ENCODE measurements at regions not wholly inside any gene's neighbourhood (a gene's known extent, or its start where the extent isn't known, plus 50 kb on each side); places are given as distances from the start of the nearest gene placed in this dataset.

DNA sequence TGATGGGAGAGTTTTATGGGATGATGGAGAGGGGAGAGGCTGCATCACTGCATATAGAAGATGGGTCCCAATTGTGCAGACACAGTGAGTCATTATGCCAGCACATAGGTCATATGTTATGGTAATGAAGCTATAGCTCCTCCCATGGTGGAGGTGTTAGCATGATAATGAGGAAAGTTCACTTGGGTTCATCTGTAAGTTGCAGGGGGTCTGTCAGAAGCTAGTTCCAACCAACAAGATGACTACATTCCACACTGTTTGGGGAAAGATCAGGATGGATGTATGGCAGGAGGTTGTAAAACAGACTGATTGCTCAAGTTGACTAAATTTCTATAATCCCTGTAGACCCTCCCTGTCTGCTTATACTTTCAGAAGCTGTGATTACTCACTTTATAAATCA is 561.3 kb downstream of the C12orf50 start:
- Histone ChIP-seq H3K79me2 (ENCODE audit: insufficient read depth, low read length) (no peaks in the 10 kb centered on the region), H3K27ac (ENCODE audit: low read depth in 1 of 2, low read length in 2 of 2) (no peak overlapping the region), H3K4me3 (replicated peaks in 1 of 3; ENCODE audit: low read depth in 2 of 3, low read length in 3 of 3) (no peak overlapping the region), H4K20me1 (ENCODE audit: insufficient read depth, low read length) (no peaks in the 10 kb centered on the region), H3K4me2 (replicated peaks; ENCODE audit: extremely low read depth, low read length, poor library complexity, severe bottlenecking) (no peak overlapping the region), H3K9me3 (replicated peaks in 1 of 2; ENCODE audit: control insufficient read depth in 1 of 2, insufficient read depth in 1 of 2, low read length in 2 of 2) (no peaks in the 10 kb centered on the region), H3K36me3 (replicated peaks in 1 of 2; ENCODE audit: control insufficient read depth in 1 of 2, insufficient read depth in 2 of 2, low read length in 2 of 2) (no peaks in the 10 kb centered on the region), H3K9ac (ENCODE audit: insufficient read depth, low read length, poor library complexity, severe bottlenecking) (no peak overlapping the region), H2AFZ (ENCODE audit: insufficient read depth, low read depth, low read length, poor library complexity, severe bottlenecking) (no peak overlapping the region), H3K27me3 (ENCODE audit: control insufficient read depth in 2 of 2, insufficient read depth in 2 of 2, low read length in 2 of 2) (no peaks in the 10 kb centered on the region), H3K4me1 (ENCODE audit: control insufficient read depth in 1 of 2, insufficient read depth in 2 of 2, low read length in 2 of 2) (no peaks in the 10 kb centered on the region)
- Mint-ChIP-seq H3K36me3 (no peaks in the 10 kb centered on the region), H3K27me3 (ENCODE audit: low read depth in 3 of 3) (no peaks in the 10 kb centered on the region), H3K4me1 (no peaks in the 10 kb centered on the region), H3K4me3 (no peak overlapping the region), H3K9me3 (peaks cover 0 to 5% (median 1%) of the 10 kb centered on the region in 7 donors), H3K27ac (no peak overlapping the region)
- TF ChIP-seq, protein P1, sequence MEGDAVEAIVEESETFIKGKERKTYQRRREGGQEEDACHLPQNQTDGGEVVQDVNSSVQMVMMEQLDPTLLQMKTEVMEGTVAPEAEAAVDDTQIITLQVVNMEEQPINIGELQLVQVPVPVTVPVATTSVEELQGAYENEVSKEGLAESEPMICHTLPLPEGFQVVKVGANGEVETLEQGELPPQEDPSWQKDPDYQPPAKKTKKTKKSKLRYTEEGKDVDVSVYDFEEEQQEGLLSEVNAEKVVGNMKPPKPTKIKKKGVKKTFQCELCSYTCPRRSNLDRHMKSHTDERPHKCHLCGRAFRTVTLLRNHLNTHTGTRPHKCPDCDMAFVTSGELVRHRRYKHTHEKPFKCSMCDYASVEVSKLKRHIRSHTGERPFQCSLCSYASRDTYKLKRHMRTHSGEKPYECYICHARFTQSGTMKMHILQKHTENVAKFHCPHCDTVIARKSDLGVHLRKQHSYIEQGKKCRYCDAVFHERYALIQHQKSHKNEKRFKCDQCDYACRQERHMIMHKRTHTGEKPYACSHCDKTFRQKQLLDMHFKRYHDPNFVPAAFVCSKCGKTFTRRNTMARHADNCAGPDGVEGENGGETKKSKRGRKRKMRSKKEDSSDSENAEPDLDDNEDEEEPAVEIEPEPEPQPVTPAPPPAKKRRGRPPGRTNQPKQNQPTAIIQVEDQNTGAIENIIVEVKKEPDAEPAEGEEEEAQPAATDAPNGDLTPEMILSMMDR (IDR thresholded peaks at IDR 0.05), result no peak
- intact Hi-C loops (cut with micrococcal nuclease), result no loop called here
- no peak for DNase-seq

DNA sequence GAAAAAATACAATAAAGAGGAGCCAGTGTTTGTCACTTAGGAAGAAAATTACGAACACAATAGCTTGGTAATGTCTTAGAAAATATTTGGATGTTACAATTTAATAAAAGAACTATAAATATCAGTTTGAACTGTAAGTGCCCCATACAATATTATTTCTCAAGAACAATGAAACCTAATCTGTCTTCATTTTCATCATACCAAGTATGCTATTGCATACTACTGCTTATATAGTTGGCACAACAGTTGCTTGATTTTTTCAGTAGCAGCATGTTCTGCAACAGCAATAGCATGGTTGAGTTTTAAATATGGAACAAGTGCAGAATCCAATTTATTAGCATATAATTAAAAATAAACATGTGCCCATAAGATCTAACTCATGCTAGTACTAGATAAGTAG is 564.6 kb downstream of the C12orf50 start:
- no peaks in the 10 kb centered on the region for H3K4me1 Mint-ChIP-seq
- H3K79me2 ChIP-seq (ENCODE audit: insufficient read depth, low read length), result no peaks in the 10 kb centered on the region
- no peak overlapping the region for H2AFZ ChIP-seq (ENCODE audit: insufficient read depth, low read depth, low read length, poor library complexity, severe bottlenecking)

More for the DNA sequence above, 564.6 kb downstream of the C12orf50 start:
- H3K27ac Mint-ChIP-seq, result no peak overlapping the region
- Histone ChIP-seq H3K4me2 (replicated peaks; ENCODE audit: extremely low read depth, low read length, poor library complexity, severe bottlenecking) (no peak overlapping the region), H3K4me1 (ENCODE audit: control insufficient read depth in 1 of 2, insufficient read depth in 2 of 2, low read length in 2 of 2) (no peaks in the 10 kb centered on the region), H3K36me3 (replicated peaks in 1 of 2; ENCODE audit: control insufficient read depth in 1 of 2, insufficient read depth in 2 of 2, low read length in 2 of 2) (no peaks in the 10 kb centered on the region), H3K27me3 (ENCODE audit: control insufficient read depth in 2 of 2, insufficient read depth in 2 of 2, low read length in 2 of 2) (no peaks in the 10 kb centered on the region), H3K27ac (ENCODE audit: low read depth in 1 of 2, low read length in 2 of 2) (no peak overlapping the region), H4K20me1 (ENCODE audit: insufficient read depth, low read length) (no peaks in the 10 kb centered on the region), H3K9me3 (replicated peaks in 1 of 2; ENCODE audit: control insufficient read depth in 1 of 2, insufficient read depth in 1 of 2, low read length in 2 of 2) (no peaks in the 10 kb centered on the region), H3K9ac (ENCODE audit: insufficient read depth, low read length, poor library complexity, severe bottlenecking) (no peak overlapping the region), H3K4me3 (replicated peaks in 1 of 3; ENCODE audit: low read depth in 2 of 3, low read length in 3 of 3) (no peak overlapping the region)
- TF ChIP-seq, protein P1 (IDR thresholded peaks at IDR 0.05), result no peak
- no CpG with 5 or more reads among the region's 1 CpG for WGBS (ENCODE audit: insufficient coverage)
- no peak for DNase-seq
- intact Hi-C loops (cut with micrococcal nuclease), result no loop called here
- H3K27me3 Mint-ChIP-seq (ENCODE audit: low read depth in 3 of 3), result no peaks in the 10 kb centered on the region
- H3K36me3 Mint-ChIP-seq, result no peaks in the 10 kb centered on the region
- no peak overlapping the region for H3K4me3 Mint-ChIP-seq
- peaks cover 0 to 2% (median 0%) of the 10 kb centered on the region in 7 donors for H3K9me3 Mint-ChIP-seq

Measured in CD14-positive monocyte (primary cell).